Endothelial cell of hepatic sinusoid (primary cell): ENCODE measurements at regions not wholly inside any gene's neighbourhood (a gene's known extent, or its start where the extent isn't known, plus 50 kb on each side); places are given as distances from the start of the nearest gene placed in this dataset.

ENCODE experiments used
- in situ Hi-C: cut with HindIII; loops from 2 replicates; pipeline ENCODE4 v1.10.0; 2017; ENCODE audit warnings: low sequenced_read_pairs

DNA sequence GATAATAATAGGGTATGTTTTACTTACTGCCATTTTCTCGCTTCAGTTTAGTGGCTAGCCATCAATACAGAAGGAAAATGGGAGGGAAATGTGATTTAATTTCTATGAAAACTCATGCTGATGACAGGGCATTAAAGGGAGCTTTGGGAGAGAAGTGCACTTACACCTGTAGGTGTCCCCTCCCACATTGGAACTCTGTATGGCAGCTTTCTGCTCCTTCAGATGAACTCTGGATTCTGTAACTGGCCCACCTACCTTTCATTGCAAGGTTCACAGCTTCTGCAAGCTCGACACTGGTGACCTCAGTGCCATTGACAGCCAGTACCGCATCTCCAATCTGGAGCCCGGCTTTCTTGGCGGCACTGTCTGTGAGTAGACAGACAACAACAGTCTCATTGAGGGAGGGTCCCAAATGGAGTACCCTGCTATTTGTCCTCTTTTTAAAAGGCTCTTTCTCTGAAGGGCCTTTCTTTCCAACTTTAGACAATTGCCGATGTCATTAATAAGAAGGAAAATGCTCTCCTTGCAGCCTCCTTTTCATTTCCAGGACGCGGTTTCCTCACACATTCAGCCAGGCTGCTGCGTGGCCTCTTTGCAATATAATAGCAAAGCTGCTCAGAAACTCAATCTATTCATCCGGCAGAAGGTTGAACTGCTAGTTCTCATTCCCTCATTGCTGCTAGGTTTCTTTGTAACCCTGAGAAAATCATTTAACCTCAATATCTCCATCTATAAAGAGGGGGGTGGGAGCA, 63.6 kb downstream of the NUDT12 start:
- in situ Hi-C loops: no loop called here

DNA sequence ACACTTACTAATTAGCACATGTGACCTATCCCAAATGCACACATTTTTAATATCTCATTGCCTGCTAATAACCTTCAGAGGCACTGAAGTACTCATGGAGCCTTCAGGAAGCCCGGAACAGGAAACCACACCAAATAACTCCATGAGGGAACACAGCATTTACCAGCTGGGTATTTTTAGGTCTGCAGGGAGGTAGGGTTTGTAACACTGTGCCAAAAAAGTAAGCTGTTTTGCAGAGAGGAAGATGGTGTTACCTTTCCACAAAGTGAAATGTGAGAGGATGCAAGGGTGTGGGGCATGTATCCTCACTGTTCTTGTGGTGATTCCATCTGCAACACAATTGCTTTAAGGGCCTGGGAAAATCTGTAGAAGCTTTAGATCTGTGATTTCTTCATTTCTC, 64.4 kb downstream of the NUDT12 start:
- in situ Hi-C loops: no loop called here

DNA sequence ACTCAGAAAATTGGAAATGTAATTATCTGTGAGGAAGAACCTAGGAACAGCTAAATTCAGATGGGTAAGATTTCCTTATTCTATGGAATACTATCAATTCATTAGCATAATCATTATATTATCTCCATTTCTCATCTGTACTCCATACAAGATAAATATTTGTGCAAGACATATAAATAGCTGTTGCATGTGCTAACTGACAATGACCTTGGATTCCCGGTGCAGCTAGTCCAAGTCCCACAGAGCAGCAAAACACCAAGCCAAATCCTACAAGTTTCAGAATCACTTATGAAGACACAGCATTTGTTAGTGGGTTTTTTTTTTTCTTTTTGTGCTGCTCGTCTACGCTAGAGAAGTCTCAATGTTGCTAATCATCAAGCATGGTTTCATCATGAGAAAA, 64.8 kb downstream of the NUDT12 start:
- in situ Hi-C loops: no loop called here

DNA sequence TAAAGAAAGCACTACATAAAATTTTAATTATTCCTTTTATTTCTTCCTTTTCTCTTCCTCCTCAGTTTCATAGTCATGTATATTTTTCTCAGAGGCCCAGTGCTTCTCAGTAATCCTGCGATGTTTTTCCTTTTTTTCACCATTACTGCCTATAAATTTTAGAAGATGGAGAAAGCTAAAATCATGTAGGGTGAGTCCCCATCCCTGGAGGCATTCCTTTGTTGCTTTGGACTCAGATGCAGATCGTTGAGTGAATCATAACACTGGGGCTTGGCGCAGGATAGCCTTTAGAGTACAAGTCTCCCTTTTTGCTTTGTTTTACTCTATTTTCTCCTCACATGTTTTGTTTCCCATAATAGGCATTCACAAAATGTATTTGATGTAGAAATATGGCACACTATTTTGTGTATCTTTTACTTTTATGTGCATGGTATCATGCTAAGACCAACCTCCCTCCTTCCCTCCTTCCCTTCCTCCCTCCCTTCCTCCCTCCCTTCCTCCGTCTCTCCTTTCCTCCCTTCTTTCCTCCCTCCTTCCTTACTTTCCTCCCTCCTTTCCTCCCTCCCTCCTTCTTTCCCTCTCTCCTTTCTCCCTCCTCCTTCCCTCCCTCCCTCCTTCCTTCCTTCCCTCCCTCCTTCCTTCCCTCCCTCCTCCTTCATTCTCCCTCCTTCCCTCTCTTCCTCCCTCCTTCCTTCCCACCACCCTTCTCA, 72.4 kb downstream of the NUDT12 start:
- in situ Hi-C loops: no loop called here

DNA sequence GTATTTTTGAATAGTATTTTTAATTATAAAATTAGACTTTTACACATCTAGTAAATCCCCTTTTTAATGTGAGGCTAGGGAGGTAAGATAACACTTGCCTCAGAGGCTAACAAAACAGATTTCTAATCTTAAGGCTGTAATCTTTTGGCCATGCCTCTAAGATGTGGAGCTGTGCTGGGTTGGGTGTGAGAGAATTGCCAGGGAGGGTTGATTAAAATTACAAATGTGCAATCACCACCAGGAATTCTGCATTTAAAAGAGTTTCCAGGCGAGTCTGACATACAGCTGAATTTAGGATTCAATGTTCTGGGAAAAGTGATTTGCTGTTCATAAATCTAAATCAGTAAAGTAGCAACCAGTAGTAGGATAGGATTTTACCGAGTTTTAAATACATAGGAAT, 73.3 kb downstream of the NUDT12 start:
- in situ Hi-C loops: no loop called here

DNA sequence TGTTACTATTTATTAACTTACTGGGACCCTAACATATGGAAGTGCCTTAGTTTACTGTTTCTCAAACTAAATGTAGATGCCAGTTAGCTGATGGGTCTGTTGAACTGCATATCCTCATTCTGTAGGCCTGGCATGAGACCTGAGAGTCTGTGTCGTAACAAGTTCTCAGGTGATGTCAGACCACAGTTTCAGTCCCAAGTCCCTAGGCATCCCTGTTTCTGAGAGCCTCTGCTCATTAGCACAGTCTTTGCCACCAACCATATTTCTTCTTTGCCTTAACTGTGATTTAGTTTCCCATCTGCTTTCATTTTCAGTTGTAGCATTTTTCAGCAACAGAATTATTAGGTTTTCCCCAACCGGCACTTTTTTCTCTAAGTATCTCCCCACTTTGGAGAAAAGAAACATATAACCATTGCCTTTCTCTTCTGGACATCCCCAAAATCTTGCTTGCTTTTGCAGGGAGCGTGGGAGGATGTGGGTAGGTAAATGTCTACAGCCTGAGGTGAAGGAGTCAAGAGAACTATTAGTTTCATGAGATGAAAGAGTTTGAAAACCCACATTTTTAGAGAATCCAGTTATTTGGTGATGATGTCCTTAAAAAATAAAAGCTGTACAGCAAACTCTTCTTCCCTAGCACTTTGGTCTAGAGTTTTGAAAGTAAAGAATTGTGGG, 74.6 kb downstream of the NUDT12 start:
- in situ Hi-C loops: no loop called here

DNA sequence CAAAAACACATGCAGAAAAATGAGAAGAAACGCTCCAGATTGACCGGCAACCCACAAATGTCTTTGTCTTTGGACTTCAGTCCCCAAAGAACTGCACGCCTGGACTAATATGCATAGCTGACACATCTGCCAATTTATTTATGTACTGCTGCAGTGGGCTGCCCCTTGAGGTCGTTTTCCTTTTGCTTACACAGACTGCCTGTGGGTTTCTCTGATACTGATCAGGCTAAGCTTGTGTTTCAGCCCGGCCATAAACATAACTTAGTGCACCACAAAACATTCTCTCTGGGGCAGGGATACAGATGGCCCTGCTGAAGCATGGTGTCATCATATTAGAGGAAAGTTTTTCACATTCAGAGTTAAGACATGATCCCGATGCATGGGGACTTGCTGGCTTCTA, 75.4 kb downstream of the NUDT12 start:
- in situ Hi-C loops: no loop called here

DNA sequence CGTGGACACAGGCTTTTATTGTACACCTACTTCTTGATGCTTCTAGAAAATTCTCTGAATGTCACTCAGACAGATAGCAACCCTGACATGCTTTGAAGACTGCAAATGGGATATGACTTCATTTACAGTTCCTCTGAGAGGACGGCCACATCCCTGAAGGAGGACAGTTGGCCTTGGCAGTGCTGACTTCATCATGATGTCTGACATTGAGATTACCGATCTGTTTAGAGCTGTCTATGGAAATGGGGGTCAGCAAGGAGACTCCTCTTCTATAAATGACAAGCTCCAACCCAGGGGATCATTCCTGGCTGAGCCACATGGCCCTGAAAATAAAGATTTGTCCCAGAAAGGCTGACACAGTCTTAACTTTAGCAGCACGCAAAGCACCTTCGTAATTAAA, 75.8 kb downstream of the NUDT12 start:
- in situ Hi-C loops: no loop called here

DNA sequence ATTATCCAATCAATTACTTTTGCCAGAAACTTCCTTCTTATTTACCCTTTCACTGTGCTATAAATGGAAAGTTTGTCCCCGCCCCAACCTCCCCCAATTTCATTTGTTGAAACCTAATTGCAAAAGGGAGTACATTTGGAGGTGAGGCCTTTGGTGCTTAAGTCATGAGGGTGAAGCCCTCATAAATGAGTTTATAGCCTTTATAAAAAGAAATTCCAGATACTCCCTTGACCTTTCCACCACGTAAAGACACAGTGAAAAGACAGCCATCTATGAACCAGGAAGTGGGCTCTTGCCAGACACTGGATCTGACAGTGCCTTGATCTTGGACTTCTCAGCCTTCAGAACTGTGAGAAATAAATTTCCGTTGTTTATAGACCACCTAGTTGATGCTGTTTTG, 82.3 kb downstream of the NUDT12 start:
- in situ Hi-C loops: no loop called here

DNA sequence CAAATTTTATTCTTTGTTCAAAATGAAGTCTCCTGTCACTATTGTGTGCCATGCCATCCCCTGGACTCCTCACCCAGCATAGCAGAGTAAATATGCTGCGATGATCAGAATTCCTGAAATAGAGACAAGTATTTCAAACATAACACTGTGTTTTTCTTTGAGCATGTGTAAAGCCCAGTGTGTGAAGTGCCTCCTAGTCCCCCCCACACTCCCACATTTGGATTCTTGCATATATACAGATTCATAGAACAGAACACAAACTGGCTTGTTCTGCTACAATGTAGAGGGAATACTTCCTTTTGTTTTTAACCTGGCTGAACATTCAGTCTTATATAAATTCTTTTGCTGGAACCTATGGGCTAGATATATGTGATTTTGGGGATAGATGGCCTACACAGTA, 84.9 kb downstream of the NUDT12 start:
- in situ Hi-C loops: no loop called here

DNA sequence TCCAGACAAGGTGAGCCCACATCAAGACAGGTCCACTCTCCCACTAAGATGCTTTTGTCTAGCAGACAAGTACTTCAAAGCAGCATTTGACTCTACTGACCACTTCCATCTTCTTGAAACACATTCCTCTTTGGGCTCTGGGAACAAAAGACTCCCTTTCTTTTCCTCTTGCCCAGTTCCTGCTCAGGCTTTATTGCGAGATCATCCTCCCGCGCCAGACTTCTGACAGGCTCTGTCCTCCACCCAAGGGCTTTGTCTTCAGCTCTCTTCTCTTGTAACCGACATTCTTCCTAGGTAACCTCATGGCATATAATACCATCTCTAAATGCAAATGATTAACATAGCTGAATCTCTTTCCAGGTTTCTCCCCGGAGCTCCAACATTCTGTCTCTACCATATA, 85.8 kb downstream of the NUDT12 start:
- in situ Hi-C loops: no loop called here

DNA sequence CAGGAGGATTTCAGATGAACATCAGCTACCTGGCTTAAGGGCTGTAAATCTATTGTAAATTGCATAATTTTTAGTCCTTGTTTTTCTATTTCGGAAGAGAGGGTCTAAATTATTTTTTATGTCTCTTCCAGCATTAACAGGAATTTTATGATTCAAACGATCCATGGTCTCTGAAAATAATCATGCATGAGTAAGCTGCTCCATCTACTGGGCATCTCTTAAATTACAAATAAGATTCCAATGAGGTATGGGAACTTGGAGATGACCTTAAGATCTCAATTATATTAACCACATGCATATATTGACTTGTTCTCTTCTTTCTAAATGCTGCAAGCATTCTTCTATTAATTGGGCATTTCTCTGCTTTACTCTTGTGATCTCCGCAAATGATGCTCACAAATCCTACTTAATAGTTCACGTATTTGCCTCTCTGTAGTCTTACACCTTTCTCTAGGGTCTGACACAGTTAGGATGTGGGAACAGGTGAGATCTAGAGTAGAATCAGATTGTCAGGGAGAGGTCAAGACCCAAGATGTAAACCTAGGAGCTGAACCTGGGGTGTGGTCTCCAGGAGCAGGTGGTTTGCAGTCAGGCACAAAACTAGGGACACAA, 86.9 kb downstream of the NUDT12 start:
- in situ Hi-C loops: no loop called here

DNA sequence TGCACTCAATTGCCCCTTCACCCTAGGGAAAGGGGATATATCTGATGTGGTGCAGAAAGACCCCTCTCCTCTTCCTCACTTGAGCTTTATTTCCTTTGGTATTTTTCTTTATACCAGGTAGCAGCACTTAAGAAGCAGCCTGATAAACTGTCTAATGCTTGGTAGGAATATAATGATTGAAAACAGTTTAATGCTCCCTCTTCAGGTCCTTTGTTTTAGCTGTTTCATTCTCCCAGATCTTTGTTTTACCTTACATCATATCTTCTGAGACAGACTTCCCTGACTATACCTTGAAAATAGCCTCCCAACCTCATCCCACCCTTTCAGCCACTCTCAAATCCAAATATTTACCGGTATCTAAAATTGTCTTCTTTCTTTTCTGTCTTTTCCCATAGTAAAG, 87.9 kb downstream of the NUDT12 start:
- in situ Hi-C loops: no loop called here

DNA sequence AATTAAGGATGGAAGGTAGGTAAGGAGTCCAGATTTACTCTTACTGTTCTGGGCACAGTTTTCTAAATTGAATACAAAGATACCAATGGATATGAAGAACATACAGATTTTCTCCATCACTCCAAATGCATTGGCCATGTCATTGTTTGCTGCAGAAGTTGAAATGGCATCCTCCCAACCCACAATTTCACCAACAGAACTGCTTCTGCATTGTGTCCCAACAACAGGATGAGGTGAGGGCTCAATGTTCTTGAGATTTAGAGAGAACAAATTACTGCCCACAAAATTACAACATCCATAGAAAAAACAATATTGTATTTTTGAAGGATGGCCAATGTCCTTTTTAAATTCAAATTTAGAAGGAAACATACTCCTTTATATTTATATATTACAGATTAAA, 88.9 kb downstream of the NUDT12 start:
- in situ Hi-C loops: no loop called here

DNA sequence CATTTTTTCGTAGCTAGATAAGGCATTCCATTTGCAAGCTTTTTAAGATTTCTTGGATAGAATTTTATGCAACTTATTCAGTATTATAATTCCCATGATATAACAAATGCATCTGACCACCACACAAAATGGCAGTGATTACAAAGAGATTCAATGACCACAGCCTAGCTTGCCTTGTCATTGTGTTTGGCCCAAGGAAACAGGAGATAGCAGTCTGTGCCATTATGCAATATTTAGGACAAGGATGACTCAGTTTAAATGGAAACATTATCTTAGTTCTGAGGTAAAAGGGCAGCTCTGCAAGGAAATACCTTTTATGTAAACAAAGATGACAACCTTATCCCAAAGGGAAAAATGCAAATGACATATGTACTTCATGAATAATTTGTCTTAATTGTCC, 89.8 kb downstream of the NUDT12 start:
- in situ Hi-C loops: no loop called here

DNA sequence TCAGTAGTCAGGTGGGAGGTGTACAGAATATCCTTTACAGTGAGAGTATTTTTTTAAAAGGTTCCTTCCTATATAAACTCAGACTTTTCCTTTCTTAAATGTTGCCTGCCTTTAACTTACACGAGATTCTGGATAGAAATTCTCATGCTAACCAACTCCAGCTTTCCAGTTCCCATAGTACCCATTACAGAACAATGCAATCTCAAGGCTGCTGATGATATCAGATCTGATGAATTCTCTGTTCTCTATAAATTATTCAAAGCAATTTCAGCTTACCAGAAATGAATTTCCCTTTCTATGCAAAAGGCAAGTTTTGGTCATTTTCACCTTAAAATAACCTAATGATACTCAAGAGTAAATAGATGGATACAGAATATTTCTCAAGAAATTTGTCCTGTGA, 90.3 kb downstream of the NUDT12 start:
- in situ Hi-C loops: no loop called here

DNA sequence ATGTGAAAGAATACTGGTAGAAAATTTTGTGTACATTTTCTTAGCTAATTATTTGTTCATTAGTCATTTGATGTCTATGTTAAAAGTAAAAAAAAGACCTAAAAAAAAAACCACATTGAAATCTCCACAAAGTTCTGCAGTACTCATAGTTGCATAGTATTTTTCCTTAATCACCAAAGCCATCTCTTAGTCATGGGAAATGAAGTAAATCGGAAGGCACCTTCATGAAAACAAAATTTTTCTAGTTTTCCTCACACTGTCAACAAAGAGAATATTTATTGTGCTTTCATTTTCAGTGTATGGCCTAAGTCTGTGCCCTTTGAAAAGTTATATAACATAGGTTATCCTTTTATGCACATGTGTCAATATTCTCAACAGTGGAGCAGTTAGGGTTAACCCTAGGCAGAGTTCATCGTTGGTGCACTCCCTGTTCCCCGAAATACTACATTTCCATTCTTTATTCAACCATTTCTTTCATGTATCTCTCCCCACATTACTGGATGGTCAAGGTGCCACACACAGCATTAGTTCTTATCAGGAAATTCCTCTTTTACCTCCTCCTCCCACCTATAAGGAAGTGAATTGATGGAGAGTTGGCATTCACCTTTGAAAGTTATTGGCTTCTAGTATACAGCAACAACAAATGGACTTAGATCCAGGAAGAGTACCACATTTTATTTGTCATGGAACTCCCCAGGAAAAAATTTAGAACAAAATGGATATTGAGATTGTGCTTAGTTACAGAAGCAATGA, 93.1 kb downstream of the NUDT12 start:
- in situ Hi-C loops: no loop called here

DNA sequence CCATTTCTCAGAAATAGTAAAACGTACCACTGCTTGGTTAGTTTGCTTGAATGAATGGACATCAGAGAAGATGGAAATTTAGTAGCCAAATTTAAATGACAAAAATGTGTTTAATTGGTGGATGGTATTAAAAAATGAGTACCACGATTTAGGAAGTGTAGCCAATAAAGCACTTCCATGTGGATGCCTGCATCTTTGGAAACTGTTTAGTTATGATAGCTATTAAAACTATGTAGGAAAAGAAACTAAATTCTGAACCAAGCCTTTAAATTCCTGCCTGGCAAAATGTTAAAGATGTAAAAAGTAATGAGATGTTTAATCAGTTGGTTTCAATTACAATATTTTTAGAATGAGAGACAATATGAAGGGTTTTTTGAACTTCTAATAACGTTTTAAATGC, 94.8 kb downstream of the NUDT12 start:
- in situ Hi-C loops: no loop called here

DNA sequence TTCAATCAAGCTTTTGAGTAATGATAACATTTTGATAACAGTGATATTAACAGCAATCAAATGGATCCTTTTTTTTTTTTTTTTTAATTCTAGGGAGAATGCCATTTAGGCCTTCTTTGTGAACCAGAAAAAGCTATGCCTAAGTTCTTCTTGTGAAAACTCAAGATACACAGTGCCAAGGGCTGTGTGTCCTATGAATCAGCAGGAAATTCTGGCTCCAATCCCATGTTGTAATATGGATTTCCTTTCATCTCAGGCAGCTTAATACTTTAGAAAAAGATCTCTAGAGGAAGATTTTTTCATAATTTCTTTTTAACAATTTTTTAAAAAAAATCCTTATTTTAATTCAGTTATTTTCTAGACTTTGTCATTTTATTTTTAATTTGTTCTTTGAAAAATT, 96.1 kb downstream of the NUDT12 start:
- in situ Hi-C loops: no loop called here

DNA sequence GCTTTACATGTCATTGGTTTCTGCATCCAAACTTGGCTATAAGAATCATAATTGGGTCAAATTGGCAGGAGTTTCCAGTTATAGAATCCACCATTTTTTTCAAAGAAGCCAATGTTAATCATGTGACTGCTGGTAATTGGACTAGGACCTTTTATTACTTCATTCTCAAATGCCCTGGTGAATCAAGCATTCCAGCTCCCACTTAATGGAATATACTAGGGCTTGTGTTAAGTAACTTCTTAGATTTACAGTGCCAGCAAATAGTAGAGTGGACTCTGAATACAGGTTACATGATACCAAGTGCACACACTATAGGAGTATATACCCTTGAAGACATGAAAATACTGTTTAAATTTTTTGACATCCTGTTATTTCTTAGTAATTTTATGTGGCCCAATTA, 96.7 kb downstream of the NUDT12 start:
- in situ Hi-C loops: no loop called here

DNA sequence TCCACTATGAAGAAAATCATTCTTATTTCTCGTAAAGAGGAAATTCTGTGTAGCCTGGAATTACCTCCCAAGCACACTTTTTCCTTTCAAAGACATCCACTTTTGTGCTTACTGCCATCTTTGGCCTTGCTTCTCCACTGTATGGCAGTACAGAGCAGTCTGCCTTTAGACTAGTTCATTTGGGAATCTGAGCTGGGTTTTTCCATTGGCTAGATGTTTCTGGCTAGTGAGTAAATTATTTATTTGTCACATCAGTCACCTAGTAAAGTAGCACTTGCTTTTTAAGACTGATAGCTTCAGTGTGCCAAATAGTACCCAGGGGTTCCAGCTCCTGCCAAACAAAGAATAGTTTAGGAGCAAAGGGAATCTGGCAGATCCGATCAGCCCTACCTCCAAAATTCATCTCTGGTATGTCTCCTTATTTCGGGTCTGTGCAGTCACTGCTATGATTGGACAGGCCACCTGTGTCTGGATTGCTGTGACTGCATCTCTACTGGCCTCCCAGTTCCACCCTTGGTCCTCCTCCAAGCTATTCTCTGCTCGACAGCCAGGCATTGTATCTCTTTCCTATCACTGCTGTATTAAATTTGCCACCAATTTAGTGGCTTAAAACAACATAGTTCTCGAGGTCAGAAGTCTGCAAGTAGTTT, 97.6 kb downstream of the NUDT12 start:
- in situ Hi-C loops: no loop called here
